HG02759 (cell line): ENCODE measurements at regions not wholly inside any gene's neighbourhood (a gene's known extent, or its start where the extent isn't known, plus 50 kb on each side); places are given as distances from the start of the nearest gene placed in this dataset.

Experiments
- ATAC-seq: cut with Tn5 transposase; IDR thresholded peaks from one replicate; pipeline ENCODE4 v1.9.1; 2021; ENCODE audit warnings: mild to moderate bottlenecking, moderate library complexity; ENCODE audit not compliant: unreplicated experiment

DNA sequence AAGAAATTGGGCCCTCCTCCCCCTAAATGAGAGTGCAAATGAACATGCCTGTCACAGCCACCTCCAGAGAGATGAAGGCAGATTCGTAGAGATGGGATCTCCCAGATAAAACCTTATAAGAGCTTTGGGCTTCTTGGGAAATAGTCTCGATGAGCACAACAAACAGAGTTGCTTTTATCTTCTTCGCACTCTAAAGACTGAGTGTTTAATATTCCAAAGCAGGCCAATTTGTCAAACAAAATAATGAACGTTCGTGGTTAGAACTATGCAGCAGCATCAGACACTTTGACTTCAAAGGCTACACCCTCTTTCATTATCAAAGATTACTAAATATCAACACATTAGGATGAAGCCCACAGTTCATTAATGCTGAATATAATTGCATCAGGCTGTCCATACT, 256.2 kb downstream of the SKIDA1 start:
- no peak for ATAC-seq

DNA sequence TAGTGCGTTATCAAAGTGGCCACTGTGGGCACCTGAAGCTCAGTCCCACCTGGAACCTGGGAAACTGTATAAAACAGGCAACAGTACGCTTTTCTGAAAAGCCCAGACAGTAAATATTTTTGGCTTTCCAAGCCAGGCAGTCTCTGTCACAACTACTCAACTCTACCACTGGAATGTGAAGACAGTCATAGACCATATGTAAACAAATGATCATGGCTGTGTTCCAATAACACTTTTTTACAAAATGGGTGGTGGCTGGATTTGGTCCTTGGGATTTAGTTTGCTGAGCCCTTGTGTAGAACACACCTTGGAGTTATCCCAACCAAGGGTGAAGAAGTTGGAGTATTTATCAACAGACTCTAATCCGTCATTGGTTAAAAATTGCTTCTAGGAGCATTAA, 259.9 kb downstream of the SKIDA1 start:
- ATAC-seq, result no peak

DNA sequence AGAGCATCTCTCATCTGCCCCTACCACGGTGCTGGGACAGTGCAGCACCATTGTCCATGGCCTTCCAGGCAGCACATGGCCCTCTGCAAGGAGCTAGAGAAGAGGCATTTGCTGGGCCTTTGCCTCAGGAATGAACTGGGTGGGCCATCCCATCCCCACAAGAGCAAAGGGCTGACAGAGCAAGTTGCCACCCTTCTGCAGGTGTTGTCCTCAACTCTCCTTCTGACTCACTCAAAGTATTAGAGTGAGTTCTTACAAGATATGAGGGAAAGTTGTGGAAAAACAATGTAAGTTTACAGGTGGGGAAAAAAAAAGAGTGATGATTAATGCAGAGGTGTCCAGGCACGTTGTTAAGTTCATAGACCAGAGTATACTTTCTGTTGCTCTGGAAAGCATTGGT, 261.2 kb downstream of the SKIDA1 start:
- ATAC-seq, result no peak

DNA sequence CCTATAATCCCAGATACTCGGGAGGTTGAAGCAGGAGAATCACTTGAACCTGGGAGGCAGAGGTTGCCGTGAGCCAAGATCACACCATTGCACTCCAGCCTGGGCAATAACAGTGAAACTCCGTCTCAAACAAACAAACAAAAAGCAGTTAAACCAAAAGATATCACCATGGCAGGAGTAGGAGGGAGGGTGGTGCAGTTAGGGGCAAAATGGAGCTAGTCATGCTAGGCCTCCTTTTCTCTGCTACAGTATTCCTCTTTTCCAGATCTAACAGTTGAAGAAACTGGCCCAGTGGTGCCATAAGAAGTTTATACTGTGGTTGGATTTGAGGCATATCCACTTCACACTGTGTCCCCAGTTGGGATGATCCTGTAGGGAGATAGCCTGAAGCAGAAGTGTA, 261.6 kb downstream of the SKIDA1 start:
- no peak for ATAC-seq

DNA sequence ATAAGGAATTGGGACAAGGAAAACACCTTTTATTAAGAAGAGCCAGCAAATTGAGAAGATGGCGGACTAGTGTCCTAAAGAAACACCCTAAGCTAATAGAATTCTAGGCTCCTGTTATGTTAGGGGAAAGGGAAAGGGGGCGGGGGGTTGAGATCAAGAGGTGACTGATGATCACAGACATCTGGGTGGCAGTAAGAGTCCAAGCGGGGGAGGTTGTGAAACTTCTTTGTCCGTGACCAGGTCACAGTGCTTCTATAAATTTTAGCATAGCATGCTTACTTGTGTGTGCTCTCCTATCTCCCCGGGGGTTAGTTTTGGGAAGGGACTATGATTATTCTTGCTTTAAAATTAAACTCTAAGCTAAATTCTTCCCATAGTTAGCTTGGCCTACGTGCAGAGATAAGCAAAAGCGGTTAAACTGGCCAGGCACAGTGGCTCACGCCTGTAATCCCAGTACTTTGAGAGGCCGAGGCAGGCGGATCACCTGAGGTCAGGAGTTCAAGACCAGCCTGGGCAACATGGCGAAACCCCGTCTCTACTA, 262.1 kb downstream of the SKIDA1 start:
- ATAC-seq, result no peak

DNA sequence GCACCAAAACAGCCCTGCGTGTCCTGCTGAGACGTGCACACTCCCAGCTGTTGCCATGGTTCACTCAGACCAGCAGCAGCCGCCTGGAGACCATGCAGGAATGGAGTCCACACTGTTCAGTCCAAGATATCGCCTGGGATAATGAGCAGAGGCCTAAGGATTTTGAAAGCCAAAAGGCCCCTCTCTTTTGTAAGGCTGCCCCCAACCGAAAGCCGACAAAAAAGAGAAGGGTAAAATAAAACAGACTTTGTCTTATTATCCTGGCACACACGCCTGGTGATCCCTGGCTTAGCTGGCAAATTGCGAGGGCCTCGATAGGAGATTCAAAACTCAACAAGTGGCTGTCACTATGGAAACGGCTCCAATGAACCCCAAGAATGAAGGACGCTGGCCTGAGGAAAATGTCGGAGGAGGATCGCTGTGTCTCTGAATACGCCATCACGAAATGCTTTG, 263.6 kb downstream of the SKIDA1 start:
- no peak for ATAC-seq

DNA sequence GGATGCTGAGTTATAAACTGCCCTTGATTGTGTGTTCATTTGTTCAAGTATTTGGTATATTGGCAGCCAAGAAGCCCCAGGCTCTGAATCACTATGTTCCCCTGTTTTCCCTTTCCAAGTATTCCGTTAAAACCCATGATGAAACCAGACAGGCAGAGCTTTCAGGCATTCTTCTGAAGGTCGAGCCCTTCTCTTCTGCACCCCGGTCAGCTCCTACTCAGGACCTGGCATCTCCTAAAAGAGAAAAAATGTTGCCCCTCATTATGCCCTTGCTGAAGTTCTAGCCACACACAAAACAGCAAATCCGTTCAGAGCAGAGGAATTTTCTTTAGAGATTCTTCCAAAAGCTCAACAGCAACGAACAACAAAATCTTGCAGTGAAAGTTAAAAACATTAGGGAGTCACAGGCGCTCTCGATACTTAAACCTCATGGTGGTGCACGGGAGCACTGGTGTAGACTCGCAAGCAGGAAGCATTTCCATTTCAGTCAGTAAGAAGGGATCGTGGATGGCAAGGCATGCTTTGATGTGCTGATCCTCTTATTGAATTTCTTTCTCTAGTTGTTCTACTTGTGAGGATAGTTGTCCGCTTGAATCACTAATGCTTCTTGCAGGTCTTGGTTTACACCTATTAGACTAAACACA, 264.9 kb downstream of the SKIDA1 start:
- no peak for ATAC-seq

DNA sequence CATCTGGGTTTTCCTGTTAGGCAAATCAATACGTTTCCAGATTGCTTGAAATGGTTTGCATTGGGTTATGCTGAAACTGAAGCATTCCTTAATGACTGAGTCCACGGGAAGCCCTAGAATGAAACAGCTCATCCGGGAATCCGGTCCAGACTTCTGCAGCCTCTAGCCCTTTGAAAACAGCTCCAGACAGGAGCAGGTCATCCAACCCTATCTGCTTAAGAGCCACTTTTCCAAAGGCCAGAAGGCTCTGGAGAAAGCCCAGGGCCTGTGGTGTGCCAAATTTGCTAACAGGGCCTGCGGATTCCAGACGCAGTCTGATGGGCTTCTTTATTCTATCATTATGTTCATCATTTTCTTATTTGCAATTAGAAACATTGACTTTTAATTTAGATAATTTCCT, 265.4 kb downstream of the SKIDA1 start:
- no peak for ATAC-seq

DNA sequence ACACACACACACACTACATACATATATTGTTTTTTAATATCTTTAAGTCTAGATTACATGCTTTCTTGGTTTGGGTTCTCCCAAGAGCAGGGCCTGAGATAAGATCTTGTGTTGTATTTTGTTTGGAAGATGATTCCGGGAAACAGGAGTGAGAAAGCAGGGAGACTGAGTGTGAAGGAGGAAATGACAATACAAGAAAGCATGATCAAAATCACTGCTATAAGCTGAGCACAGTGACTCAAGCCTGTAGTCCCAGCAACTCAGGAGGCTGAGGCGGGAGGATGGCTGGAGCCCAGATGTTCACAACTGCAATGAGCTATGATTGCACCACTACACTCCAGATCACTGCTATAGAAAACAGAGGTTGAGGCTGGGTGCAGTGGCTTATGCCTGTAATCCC, 267.6 kb downstream of the SKIDA1 start:
- ATAC-seq, result no peak

DNA sequence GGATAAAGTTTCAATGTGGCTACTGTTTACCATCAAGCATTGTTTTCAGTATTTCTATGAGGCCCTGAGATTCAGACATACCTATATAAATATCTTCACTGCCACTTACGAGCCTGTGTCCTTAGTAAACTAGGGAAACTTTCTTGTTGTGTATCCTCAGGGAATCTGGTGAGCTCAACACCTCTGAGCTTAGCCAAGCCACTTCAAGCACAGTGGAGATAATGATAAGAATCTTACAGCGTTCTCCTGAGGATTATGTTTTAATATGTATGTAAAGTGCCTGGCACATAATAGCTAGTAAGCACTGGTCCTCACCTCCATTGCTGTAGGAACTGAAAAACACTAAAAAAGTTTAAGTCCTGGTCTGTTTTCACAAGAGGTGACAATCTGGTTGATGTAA, 268.3 kb downstream of the SKIDA1 start:
- no peak for ATAC-seq

DNA sequence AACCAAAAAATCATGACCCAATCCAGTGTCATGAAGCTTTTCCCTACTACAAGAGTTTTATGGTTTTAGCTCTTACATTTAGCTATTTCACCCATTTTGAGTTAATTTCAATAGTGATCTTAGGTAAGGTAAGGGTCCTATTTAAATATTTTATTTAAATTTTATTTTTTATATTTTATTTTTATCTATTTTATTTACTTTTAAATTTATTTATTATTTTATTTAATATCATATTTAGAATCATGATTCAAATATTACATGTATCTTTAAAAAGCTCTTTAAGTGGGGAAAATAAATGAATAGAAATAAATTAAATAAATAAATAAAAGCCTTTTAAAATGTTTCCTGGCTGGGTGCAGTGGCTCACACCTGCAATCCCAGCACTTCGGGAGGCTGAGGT, 276.0 kb downstream of the SKIDA1 start:
- no peak for ATAC-seq

DNA sequence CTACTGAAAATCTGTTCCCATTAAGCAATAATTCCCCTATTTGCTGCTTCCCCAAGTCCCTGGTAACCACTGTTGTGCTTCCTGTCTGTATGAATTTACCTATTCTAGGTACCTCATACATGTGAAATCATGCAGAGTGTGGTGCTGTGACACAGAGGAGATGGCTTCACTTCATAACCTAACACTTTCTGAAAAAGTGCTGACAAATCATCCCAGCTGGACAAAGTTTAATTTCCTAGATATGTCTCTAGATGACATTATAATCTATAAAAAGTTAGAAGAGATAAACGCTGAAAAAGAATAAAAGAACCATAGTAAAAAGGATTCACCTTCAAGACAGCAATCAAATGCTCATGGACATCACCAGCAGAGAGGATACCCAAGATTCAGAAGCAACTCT, 277.9 kb downstream of the SKIDA1 start:
- ATAC-seq, result no peak

DNA sequence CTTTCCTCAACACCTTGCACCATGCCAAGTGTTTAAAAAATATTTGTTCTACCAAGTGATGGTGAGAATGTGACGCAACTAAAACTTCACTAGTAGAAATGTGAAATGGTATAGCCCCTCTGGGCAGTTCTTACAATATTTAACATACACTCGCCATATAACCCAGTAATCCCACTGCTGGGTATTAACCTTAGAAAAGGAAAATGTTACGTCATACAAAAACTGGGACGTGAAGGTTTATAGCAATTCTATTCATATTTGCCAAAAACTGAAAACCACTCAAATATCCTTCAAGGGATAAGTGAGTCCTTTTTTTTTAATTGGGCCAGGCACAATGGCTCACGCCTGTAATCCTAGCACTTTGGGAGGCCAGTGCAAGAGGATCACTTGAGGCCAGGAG, 279.3 kb downstream of the SKIDA1 start:
- no peak for ATAC-seq

DNA sequence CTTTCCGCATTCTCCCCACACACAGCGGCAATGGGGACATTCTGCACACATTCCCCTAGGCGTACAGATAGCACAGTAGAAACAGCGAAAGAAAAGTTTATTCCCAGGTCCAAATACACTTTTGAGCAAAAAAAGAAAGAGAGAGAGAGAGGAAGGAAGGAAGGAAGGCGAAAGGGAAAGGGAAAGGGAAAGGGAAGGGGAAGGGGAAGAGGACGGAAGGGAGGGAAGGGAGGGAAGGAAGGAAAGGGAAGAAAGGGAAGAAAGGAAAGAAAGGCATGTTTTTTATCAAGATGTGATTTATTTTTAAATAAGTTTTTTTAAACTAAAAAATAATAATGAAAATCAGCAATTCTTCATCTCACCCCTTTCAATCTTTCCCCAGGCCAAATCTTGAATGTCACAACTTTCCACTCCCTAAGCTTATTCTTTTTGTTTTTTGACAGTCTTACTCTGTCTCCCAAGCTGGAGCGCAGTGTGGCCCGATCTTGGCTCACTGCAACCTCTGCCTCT, 281.7 kb downstream of the SKIDA1 start:
- no peak for ATAC-seq

DNA sequence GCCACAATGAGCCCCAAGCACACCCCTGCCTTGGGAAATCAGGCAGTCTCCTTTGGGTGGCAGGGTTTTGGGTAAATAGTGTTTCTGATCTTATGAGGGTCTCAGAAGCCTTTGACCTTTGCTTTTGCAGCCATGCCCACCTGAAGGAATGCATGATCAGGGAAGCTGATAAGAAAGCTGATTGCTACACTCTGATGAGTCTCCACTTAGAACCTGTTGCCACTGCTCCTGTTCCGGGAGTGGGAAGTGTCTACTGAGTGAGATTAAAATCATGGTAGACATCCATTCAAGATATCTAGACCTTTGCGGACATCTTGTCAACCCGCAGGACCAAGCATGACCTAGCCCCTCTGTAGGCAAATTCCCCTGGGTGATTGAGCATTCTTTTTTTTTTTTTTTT, 282.6 kb downstream of the SKIDA1 start:
- no peak for ATAC-seq

DNA sequence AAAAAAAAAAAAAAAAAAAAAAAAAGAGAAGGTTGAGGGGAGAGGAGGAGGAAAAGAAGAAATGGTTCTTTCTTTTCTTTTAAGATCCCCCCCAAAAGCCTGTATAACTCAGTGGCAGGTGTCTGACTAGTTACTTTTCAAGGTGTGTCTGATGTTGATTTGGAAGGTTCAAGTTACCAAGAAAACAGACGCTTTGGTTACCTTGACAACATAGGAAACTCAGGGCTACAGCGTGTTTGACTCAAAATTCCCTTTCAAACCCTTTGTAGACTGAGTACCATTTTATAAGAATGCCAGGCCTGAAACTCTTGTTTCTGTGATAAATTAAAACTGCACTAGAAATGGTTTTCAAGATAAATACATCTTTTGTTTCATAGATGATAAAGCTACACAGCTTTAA, 286.8 kb downstream of the SKIDA1 start:
- ATAC-seq, result no peak

DNA sequence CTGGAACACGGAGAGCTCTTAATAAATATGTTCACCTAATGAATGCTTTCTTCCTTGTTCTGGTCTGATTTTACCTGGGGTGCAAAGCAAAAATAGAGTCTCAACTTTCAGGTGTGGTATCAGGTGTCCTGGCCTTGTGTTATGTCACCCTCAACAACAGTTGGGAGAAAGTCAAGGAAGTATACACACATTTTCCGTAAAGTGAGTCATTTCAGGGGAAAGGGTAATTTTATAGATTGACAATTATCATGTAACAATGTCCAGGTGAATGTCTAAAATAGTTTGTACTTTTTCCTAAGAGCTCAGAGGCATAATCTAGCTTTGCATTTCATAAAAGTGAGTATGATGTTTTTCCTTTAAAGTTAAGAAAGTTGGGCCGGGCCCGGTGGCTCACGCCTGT, 287.4 kb downstream of the SKIDA1 start:
- ATAC-seq, result no peak

DNA sequence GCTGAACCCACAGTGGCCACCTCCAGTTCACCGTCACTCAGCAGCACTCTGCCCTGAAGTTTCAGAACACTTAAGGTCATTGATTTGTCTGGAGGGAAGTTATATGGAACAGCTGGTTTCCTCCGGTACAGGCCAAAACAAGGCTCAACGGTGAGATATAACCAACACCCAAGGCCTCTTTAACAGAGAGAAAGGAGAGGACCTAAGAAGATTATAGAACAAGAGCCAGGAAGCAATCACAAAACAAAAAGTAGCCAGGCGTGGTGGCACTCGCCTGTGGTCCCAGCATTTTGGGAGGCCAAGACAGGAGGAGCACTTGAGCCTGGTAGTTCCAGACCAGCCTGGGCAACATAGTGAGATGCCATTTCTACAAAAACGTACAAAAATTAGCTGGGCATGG, 290.7 kb downstream of the SKIDA1 start:
- ATAC-seq, result no peak

DNA sequence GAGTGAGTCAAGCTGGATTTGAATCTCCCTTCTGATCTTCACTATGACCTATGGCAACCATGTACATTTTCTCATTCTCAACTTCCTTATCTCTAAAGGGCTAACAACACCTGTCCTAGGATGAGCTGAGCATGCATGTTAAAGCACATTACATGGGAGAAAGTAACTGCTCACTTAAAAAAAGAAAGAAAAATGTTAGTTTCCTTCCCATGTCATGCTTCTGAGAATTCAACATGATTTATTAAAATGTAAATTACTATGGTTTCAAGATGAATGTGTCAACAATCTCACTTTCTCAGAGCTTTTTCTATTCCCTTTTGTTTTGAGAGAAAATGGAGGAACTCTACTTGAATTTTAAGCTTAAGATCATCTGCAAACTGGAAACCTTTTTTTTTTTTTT, 295.3 kb downstream of the SKIDA1 start:
- no peak for ATAC-seq

DNA sequence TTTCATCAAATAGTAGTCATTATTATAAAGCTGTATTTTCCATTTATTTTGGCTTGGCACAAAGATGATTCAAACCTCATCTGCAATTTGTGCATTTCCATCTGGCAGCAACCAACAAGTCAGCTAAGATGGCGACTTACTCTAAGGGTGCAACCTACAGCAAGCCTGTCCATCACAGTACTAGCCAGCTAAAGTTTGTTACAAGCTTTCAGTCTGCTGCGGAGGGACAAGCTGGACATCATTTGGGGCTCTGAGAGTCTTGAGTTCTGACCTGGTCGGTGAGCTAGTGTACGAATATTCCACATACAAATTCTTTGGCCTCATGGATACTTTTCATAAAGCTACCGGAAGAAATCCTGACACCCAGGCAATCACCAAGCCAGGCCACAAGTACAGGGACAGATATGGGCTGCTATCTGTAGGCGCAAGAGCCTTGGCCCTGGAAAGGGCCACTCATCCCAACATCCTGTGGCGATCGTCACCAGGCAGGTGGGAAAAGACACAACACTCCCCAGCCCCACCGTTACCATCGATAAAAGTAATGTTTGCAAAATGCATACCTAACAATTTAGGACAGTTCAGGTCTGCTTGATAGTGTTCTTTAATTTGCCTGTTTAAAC, 307.6 kb downstream of the SKIDA1 start:
- no peak for ATAC-seq

DNA sequence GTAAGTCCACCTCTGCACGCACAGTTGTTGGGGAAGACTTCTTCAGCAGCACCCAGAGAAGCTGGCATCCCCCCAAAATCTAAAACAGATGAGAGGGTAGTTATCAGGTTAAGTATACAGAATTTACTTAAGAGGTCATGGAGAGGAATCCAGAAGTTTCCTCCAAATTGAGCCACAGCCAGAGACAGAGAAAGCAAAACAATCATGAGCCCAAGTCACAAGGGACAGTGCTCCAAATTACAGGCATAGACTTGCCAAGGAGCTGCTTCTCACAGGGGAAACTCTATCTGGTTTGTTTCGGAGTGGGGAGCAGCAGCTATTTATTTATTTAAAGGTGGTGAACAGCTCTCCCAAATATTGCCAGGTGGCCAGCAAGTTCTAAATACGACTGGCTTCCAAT, 308.4 kb downstream of the SKIDA1 start:
- ATAC-seq, result no peak

DNA sequence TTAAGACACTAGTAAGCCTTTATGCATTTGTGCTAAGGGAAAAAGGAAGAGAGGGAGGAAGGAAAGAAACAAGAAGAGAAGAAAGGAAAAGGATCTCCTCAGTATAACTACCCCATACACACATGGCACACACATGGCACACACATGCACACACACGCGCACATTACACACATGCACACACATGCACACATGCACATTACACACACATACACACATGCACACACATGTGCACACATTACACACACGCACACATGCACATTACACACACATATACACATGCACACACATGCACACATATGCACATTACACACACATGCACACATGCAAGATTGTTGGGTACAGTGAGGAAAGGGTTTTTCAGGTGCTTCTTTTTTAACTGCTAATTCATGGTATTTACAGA, 311.2 kb downstream of the SKIDA1 start:
- ATAC-seq, result no peak

DNA sequence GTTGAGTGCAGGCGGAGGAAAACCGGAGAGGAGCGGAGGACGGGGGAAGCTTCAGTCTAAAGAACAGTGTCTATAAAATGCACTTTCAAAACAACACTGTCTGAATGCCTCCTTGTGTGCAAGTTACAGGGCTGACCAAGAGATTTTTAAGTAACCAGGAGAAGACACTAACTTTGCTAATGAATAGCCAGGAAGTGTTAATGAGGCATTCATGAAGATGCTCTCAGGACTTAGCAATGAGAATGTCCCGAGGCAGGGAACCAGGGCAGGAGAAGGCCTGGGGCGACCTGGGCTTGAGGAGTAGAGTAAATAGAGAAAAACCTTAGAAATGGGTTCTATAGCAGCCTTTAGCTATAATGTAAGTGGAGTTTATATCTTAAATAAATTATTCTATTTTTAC, 312.1 kb downstream of the SKIDA1 start:
- ATAC-seq, result no peak
